Adipocyte (in vitro differentiated cells): ENCODE measurements at regions not wholly inside any gene's neighbourhood (a gene's known extent, or its start where the extent isn't known, plus 50 kb on each side); places are given as distances from the start of the nearest gene placed in this dataset.
A peak's percentile ranks its signal among the peaks of the same experiment; 100 is the strongest.

Source experiments
- DNase-seq: peaks from one replicate; pipeline ENCODE4 v3.0.0-alpha.2; 2015; ENCODE audit warnings: low read depth
- H3K27me3 ChIP-seq: replicated peaks from 2 replicates; pipeline ENCODE4 v1.7.0; 2013; ENCODE audit warnings: mild to moderate bottlenecking, low read length, moderate library complexity; ENCODE audit not compliant: control insufficient read depth, insufficient read depth
- H3K36me3 ChIP-seq: 2 replicates; pipeline ENCODE4 v1.7.0; 2013; ENCODE audit warnings: low read length, mild to moderate bottlenecking, moderate library complexity; ENCODE audit not compliant: control insufficient read depth, insufficient read depth, severe bottlenecking
- H3K4me1 ChIP-seq: 2 replicates; pipeline ENCODE4 v1.7.0; 2013; ENCODE audit warnings: mild to moderate bottlenecking, low read length, moderate library complexity; ENCODE audit not compliant: control insufficient read depth, insufficient read depth
- H3K4me3 ChIP-seq: 2 replicates; pipeline ENCODE4 v1.7.0; 2013; ENCODE audit warnings: mild to moderate bottlenecking, low read length, moderate library complexity
- H3K9ac ChIP-seq: 2 replicates; pipeline ENCODE4 v1.7.0; 2013; ENCODE audit warnings: mild to moderate bottlenecking, low read length, moderate library complexity
- H3K9me3 ChIP-seq: 2 replicates; pipeline ENCODE4 v1.7.0; 2013; ENCODE audit warnings: mild to moderate bottlenecking, low read length, moderate library complexity; ENCODE audit not compliant: control insufficient read depth

DNA sequence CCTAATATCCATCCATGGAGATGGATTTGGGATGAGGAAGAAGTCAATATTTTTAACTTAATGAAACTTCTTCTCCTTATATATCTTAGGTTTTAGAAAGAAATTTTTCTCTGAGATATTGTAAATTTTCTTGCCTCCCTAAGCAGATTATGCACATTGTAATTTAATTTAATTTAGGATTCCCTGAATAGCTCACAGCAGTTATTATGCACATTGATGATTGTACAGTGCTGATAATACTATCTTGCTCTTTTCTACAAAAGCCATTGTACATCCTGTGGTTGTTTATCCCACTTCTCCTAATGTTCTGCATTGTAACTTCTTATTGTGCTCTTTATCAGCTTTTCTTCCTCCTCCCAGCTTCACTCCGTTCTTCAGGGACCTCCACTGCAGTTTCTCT is 410.4 kb upstream of the WWC1 start:
- Histone ChIP-seq H3K36me3 (no peaks in the 10 kb centered on the region), H3K27me3 (no peaks in the 10 kb centered on the region), H3K4me3 (no peak overlapping the region), H3K9ac (no peak overlapping the region), H3K9me3 (no peaks in the 10 kb centered on the region), H3K4me1 (no peaks in the 10 kb centered on the region)
- no peak for DNase-seq

- DNase-seq = no peak
- Histone ChIP-seq H3K4me3 (no peak overlapping the region), H3K9me3 (no peaks in the 10 kb centered on the region), H3K4me1 (no peaks in the 10 kb centered on the region), H3K27me3 (no peaks in the 10 kb centered on the region), H3K36me3 (no peaks in the 10 kb centered on the region), H3K9ac (no peak overlapping the region)
These were observed 405.2 kb upstream of the WWC1 start for GRCh38 chr5:167886196-167886595.

GRCh38 chr5:167888393-167888792 is 403.1 kb upstream of the WWC1 start:
- no peak for DNase-seq
- H3K4me1 ChIP-seq = no peaks in the 10 kb centered on the region
- H3K9ac ChIP-seq = no peak overlapping the region
- H3K4me3 ChIP-seq = no peak overlapping the region
- H3K36me3 ChIP-seq = no peaks in the 10 kb centered on the region
- no peaks in the 10 kb centered on the region for H3K9me3 ChIP-seq
- H3K27me3 ChIP-seq = no peaks in the 10 kb centered on the region

- H3K36me3 ChIP-seq = no peaks in the 10 kb centered on the region
- no peak overlapping the region for H3K9ac ChIP-seq
- H3K4me1 ChIP-seq = no peaks in the 10 kb centered on the region
- H3K4me3 ChIP-seq = no peak overlapping the region
- DNase-seq = no peak
- no peaks in the 10 kb centered on the region for H3K9me3 ChIP-seq
- no peaks in the 10 kb centered on the region for H3K27me3 ChIP-seq
These were observed 402.2 kb upstream of the WWC1 start for GRCh38 chr5:167889276-167889675.

DNA sequence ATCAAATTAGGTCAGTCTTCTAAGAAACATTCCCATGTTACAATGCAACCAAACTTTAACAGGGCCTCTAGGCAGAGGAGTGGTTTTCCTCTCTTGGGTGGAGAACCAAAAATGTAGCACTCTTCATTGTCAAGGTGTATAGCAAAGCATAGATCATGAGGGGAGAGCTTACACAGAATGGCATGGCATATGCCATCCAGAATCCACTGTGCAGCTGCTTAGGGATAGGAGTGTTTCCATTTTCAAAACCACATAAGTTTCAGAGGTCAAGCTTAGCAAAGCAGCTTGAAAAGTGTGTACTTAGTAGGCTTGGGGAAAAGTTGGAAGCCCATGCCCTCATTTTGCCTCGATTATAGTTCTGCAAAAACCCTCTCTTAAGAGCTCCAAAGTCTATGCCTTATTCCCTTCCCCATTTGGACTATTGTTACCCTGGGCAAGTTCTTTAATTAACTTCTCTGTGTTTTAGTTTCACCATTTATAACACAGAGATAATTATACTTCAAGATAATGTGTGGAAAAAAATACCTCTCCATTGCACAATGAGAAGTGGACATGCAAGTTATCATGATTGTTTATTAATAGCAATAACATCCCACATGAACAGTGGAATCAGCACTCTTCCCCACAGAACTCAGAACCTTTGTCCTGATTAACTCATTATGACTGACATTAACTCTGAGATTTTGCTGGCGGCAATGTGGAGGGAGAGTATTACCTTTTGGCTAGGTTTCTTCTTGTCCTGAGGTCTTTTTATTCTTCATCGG is 398.9 kb upstream of the WWC1 start:
- no peak overlapping the region for H3K9ac ChIP-seq
- H3K4me3 ChIP-seq = no peak overlapping the region
- no peaks in the 10 kb centered on the region for H3K4me1 ChIP-seq
- no peaks in the 10 kb centered on the region for H3K27me3 ChIP-seq
- H3K36me3 ChIP-seq = no peaks in the 10 kb centered on the region
- DNase-seq = no peak
- H3K9me3 ChIP-seq = no peaks in the 10 kb centered on the region

- Histone ChIP-seq H3K4me3 (no peak overlapping the region), H3K36me3 (no peaks in the 10 kb centered on the region), H3K27me3 (no peaks in the 10 kb centered on the region), H3K9me3 (no peaks in the 10 kb centered on the region), H3K4me1 (no peaks in the 10 kb centered on the region), H3K9ac (no peak overlapping the region)
- DNase-seq = no peak
These were observed 398.2 kb upstream of the WWC1 start for GRCh38 chr5:167893271-167893670.

DNA sequence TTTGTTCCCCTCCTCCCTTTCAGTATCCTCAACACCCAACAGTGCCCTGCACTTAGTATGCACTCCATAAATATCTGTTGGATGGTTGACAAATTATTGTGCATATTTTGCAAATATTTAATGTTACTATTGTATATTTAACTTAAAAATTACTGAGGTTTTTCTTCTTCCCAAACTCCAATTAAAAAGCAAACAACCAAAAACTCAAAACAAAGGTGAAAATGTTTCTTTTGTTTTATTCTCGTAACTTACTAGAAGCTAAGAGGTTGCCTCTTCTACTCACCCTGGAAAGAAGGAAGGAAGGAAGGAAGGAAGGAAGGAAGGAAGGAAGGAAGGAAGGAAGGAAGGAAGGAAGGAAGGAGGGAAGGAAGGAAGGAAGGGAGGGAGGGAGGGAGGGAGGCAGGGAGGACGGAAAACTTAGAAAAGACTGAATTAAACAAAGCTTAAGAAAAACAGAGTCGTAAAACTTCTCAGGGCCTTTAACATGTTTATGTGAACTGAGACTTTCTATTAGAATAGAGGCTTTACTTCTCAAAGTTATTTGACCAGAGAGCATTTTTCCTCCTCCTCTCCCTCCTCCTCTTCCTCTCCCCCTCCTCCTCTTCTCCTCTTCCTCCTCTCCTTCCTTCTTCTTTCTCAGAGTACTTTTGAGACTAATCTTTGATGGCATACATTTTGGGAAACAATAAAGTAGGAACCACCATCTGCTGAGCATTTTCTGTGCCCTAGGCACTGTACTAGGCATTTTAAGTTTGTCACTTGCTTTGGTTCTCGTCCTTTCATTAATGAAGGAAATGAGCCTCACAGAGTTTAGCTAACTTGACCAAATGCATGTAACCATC is 396.6 kb upstream of the WWC1 start:
- Histone ChIP-seq H3K27me3 (no peaks in the 10 kb centered on the region), H3K9ac (no peak overlapping the region), H3K4me3 (no peak overlapping the region), H3K4me1 (no peaks in the 10 kb centered on the region), H3K36me3 (no peaks in the 10 kb centered on the region), H3K9me3 (no peaks in the 10 kb centered on the region)
- DNase-seq = no peak

- Histone ChIP-seq H3K9me3 (no peaks in the 10 kb centered on the region), H3K9ac (no peak overlapping the region), H3K27me3 (no peaks in the 10 kb centered on the region), H3K36me3 (no peaks in the 10 kb centered on the region), H3K4me3 (no peak overlapping the region), H3K4me1 (no peaks in the 10 kb centered on the region)
- no peak for DNase-seq
These were observed 395.4 kb upstream of the WWC1 start for GRCh38 chr5:167895899-167896659.

DNA sequence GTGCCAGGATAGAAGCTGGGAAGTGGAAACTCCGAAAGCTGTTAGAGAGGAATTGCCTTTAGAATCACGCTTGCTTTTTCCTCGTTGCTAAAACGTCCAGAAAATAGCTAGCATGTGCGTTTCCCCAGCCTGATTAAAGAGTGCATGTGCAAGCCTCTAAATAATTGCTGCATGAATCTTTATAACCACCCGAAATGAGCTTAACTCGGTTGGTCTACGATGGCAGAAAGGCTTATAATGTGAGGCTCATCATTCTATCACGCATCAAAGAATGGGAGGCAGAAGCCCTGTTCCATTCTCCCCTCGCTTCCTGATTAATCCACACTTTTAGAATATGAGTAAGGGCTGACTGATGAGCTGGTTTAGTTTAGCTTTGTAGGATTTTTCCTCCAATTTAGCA is 394.6 kb upstream of the WWC1 start:
- H3K4me1 ChIP-seq = no peaks in the 10 kb centered on the region
- no peaks in the 10 kb centered on the region for H3K27me3 ChIP-seq
- no peak overlapping the region for H3K9ac ChIP-seq
- no peaks in the 10 kb centered on the region for H3K9me3 ChIP-seq
- H3K4me3 ChIP-seq = no peak overlapping the region
- no peaks in the 10 kb centered on the region for H3K36me3 ChIP-seq
- DNase-seq = no peak

GRCh38 chr5:167897371-167897770 is 394.1 kb upstream of the WWC1 start:
- Histone ChIP-seq H3K9ac (no peak overlapping the region), H3K27me3 (no peaks in the 10 kb centered on the region), H3K9me3 (no peaks in the 10 kb centered on the region), H3K4me1 (no peaks in the 10 kb centered on the region), H3K4me3 (no peak overlapping the region), H3K36me3 (no peaks in the 10 kb centered on the region)
- DNase-seq = no peak

GRCh38 chr5:167898361-167899042 is 392.9 kb upstream of the WWC1 start:
- Histone ChIP-seq H3K4me3 (no peak overlapping the region), H3K27me3 (peaks cover 3% of the 10 kb centered on the region), H3K36me3 (no peaks in the 10 kb centered on the region), H3K9me3 (no peaks in the 10 kb centered on the region), H3K4me1 (no peaks in the 10 kb centered on the region), H3K9ac (no peak overlapping the region)
- peak; percentile 41 for DNase-seq
